Muscle layer of colon (tissue), 2 donors: ENCODE measurements at regions not wholly inside any gene's neighbourhood (a gene's known extent, or its start where the extent isn't known, plus 50 kb on each side); places are given as distances from the start of the nearest gene placed in this dataset.

Experiments used
- H3K27ac ChIP-seq: one replicate; pipeline ENCODE4 v1.7.0; 2013; ENCODE audit warnings: low read depth, mild to moderate bottlenecking, low read length, moderate library complexity
- H3K27me3 ChIP-seq, 2 donors: one replicate each; pipeline ENCODE4 v1.7.0; 2013; ENCODE audit warnings: low read length in 2 of 2, mild to moderate bottlenecking in 2 of 2; ENCODE audit not compliant: insufficient read depth in 2 of 2, control insufficient read depth in 1 of 2
- H3K36me3 ChIP-seq: one replicate; pipeline ENCODE4 v1.7.0; 2013; ENCODE audit warnings: mild to moderate bottlenecking, low read length; ENCODE audit not compliant: insufficient read depth
- H3K4me1 ChIP-seq: one replicate; pipeline ENCODE4 v1.7.0; 2013; ENCODE audit warnings: mild to moderate bottlenecking, low read length; ENCODE audit not compliant: insufficient read depth
- H3K4me3 ChIP-seq, 2 donors: one replicate each; pipeline ENCODE4 v1.7.0; 2013; ENCODE audit warnings: low read length in 2 of 2, low read depth in 1 of 2, mild to moderate bottlenecking in 1 of 2, moderate library complexity in 1 of 2
- H3K9ac ChIP-seq: one replicate; pipeline ENCODE4 v1.7.0; 2013; ENCODE audit warnings: low read length
- H3K9me3 ChIP-seq: one replicate; pipeline ENCODE4 v1.7.0; 2013; ENCODE audit warnings: mild to moderate bottlenecking, low read length
- donor health status: abdominal sarcoma.
- donor health status: Adenocarcinoma of cecum.

DNA sequence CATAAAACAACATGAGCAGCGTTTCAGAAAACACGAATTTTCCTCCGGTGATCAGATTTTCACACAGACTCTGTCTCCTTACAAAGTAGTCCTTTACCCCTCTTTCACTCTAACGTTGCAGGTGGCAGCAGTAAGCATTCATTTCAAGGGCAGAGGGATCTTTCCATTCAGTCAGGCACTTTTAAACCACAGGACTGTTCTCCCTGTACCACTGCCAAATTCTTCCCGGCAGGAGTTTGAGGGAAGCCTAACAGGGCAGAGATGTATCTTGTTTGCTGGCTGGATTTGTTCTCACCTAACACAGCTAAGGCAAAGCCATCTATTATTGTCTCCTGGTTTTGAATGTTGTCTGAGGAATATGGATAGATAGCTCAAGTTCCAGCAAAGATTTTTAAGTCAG, 1187.3 kb upstream of the SEL1L start:
- Histone ChIP-seq H3K36me3 (no peaks in the 10 kb centered on the region), H3K9ac (no peak overlapping the region)

GRCh38 chr14:82724316-82724715, 1190.7 kb upstream of the SEL1L start:
- H3K4me3 ChIP-seq: no peak overlapping the region
- no peak overlapping the region for H3K27ac ChIP-seq
- peaks cover 10% of the 10 kb centered on the region for H3K4me1 ChIP-seq
- H3K36me3 ChIP-seq: no peaks in the 10 kb centered on the region
- H3K9ac ChIP-seq: no peak overlapping the region
- H3K9me3 ChIP-seq: no peaks in the 10 kb centered on the region
- no peaks in the 10 kb centered on the region for H3K27me3 ChIP-seq

More for the DNA sequence above, 1187.3 kb upstream of the SEL1L start:
- no peaks in the 10 kb centered on the region for H3K9me3 ChIP-seq
- H3K27me3 ChIP-seq: no peaks in the 10 kb centered on the region
- peaks cover 10% of the 10 kb centered on the region for H3K4me1 ChIP-seq
- no peak overlapping the region for H3K4me3 ChIP-seq
- no peak overlapping the region for H3K27ac ChIP-seq

- Histone ChIP-seq H3K27ac (no peak overlapping the region), H3K9ac (no peak overlapping the region), H3K27me3 (no peaks in the 10 kb centered on the region), H3K4me1 (peaks cover 10% of the 10 kb centered on the region), H3K4me3 (no peak overlapping the region), H3K36me3 (no peaks in the 10 kb centered on the region), H3K9me3 (no peaks in the 10 kb centered on the region)
Measured at GRCh38 chr14:82725213-82725612, 1191.6 kb upstream of the SEL1L start.

DNA sequence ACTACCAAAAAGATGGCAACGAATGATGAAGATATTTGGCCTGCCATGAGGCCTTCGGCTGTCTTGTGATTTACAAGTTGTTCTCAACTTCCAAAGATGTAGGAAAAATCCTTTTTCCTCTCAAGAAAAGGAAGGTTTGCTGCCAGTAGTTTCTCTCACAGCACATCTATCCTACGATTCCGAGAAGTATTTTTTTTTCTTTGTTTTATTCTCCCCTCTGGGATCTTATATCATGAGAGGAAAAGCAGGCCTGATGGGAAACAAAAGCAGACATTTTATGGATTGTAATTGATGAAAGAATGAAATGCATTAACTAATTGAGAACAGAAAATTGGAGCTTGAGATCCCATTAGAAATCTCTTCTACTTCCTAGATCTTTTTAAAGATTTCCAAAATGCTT, 1197.9 kb upstream of the SEL1L start:
- no peaks in the 10 kb centered on the region for H3K36me3 ChIP-seq
- H3K27ac ChIP-seq: no peak overlapping the region
- H3K9me3 ChIP-seq: no peaks in the 10 kb centered on the region
- no peak overlapping the region for H3K4me3 ChIP-seq
- H3K4me1 ChIP-seq: no peaks in the 10 kb centered on the region
- H3K9ac ChIP-seq: no peak overlapping the region
- no peaks in the 10 kb centered on the region for H3K27me3 ChIP-seq

GRCh38 chr14:82740547-82740946, 1206.9 kb upstream of the SEL1L start:
- Histone ChIP-seq H3K27ac (no peak overlapping the region), H3K36me3 (no peaks in the 10 kb centered on the region), H3K4me1 (no peaks in the 10 kb centered on the region), H3K27me3 (no peaks in the 10 kb centered on the region), H3K9me3 (no peaks in the 10 kb centered on the region), H3K9ac (no peak overlapping the region), H3K4me3 (no peak overlapping the region)

DNA sequence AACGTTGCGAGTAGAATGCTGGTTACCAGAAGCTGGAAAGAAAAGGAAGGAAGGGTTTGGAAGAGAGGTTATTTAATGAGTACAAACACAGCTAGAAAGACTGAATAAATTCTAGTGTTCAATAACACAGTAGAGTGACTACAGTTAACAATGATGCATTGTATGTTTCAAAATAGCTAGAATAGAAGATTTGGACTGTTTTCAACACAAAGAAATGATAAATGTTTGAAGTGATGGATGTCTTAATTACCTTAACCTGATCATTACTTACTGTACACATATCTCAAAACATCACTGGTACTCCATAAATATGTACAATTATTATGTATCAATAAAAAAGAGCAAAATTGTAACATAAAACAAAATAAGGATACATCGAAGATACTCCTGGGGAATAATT, 1221.8 kb upstream of the SEL1L start:
- Histone ChIP-seq H3K9ac (no peak overlapping the region), H3K9me3 (no peaks in the 10 kb centered on the region), H3K27ac (no peak overlapping the region), H3K4me3 (no peak overlapping the region), H3K4me1 (no peaks in the 10 kb centered on the region), H3K36me3 (no peaks in the 10 kb centered on the region), H3K27me3 (no peaks in the 10 kb centered on the region)

DNA sequence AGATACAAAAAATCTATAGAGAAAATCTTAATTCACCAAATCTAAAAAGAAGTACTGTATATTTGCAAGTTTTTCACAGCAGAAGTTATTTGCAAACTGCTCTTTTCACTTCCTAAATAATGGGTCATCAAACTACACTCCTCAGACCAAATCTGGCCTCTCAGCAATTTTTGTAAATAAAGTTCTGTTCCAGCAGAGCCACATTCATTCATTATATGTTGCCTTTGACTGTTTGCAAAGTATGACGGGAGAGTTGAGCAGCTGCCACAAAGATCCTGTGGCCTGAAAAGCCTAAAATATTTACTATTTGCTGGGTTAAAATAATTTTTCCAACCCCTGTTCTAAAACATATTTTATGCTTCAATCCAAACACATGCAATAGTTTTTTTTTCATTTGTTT, 1222.3 kb upstream of the SEL1L start:
- Histone ChIP-seq H3K4me1 (no peaks in the 10 kb centered on the region), H3K9me3 (no peaks in the 10 kb centered on the region), H3K36me3 (no peaks in the 10 kb centered on the region), H3K4me3 (no peak overlapping the region), H3K27ac (no peak overlapping the region), H3K27me3 (no peaks in the 10 kb centered on the region), H3K9ac (no peak overlapping the region)

- Histone ChIP-seq H3K36me3 (no peaks in the 10 kb centered on the region), H3K9me3 (no peaks in the 10 kb centered on the region), H3K4me3 (no peak overlapping the region), H3K27ac (no peak overlapping the region), H3K4me1 (no peaks in the 10 kb centered on the region), H3K9ac (no peak overlapping the region), H3K27me3 (no peaks in the 10 kb centered on the region)
Measured at GRCh38 chr14:82757776-82758175, 1224.1 kb upstream of the SEL1L start.

GRCh38 chr14:82759656-82760055, 1226.0 kb upstream of the SEL1L start:
- no peak overlapping the region for H3K4me3 ChIP-seq
- no peak overlapping the region for H3K27ac ChIP-seq
- H3K27me3 ChIP-seq: no peaks in the 10 kb centered on the region
- no peaks in the 10 kb centered on the region for H3K36me3 ChIP-seq
- H3K9ac ChIP-seq: no peak overlapping the region
- H3K4me1 ChIP-seq: no peaks in the 10 kb centered on the region
- H3K9me3 ChIP-seq: no peaks in the 10 kb centered on the region

DNA sequence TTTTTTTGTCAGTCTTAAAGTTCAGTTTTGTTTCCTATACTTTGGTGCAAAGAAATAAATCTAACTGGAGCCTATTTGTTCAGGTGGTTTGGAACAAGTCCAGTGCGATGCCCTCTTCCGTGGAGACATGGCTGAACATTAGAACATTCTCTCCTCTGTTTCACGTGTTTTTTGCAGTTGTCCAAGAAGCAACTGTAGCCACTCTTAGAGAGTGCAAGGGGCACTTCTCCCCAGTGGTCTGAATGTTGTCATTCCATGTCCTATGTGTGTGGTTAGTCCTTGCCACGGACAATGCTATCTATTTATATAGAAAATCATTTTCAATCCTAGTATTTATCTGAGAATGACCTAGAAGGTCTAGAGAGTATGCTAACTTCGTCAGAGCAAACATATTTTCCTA, 1232.5 kb upstream of the SEL1L start:
- no peaks in the 10 kb centered on the region for H3K36me3 ChIP-seq
- no peak overlapping the region for H3K4me3 ChIP-seq
- no peak overlapping the region for H3K27ac ChIP-seq

GRCh38 chr14:82766996-82767395, 1233.3 kb upstream of the SEL1L start:
- Histone ChIP-seq H3K4me1 (no peaks in the 10 kb centered on the region), H3K9me3 (no peaks in the 10 kb centered on the region), H3K9ac (no peak overlapping the region), H3K27me3 (no peaks in the 10 kb centered on the region), H3K27ac (no peak overlapping the region), H3K4me3 (no peak overlapping the region), H3K36me3 (no peaks in the 10 kb centered on the region)

More for the DNA sequence above, 1232.5 kb upstream of the SEL1L start:
- H3K9me3 ChIP-seq: no peaks in the 10 kb centered on the region
- no peaks in the 10 kb centered on the region for H3K4me1 ChIP-seq
- H3K9ac ChIP-seq: no peak overlapping the region
- H3K27me3 ChIP-seq: no peaks in the 10 kb centered on the region

DNA sequence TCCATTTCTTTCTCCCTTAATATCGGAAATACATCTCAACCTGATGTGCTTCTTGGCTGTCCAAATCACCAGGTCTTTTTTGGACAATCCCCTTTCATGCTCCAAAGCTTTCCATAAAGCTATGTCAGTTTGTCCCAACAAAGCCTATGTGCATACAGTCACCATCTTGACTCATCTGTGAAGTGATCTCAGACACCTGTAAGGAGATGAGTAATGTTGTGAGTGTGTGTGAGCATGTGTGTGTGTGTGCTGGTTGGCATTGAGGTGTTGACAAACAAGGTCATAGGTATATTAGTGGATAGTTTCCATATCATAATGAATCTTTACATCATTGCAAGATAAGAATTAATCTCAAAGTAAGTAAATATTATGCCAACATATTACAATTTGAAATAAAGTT, 1243.3 kb upstream of the SEL1L start:
- Histone ChIP-seq H3K9ac (no peak overlapping the region), H3K36me3 (no peaks in the 10 kb centered on the region), H3K27me3 (no peaks in the 10 kb centered on the region), H3K9me3 (no peaks in the 10 kb centered on the region), H3K4me3 (no peak overlapping the region), H3K4me1 (no peaks in the 10 kb centered on the region), H3K27ac (no peak overlapping the region)
